DMS79 (cell line): ENCODE measurements at regions not wholly inside any gene's neighbourhood (a gene's known extent, or its start where the extent isn't known, plus 50 kb on each side); places are given as distances from the start of the nearest gene placed in this dataset.

Experiments used
- DNase-seq: peaks from one replicate; lab custom pipeline; 2025; lab: John Stamatoyannopoulos, UW

- no peak for DNase-seq
These were observed 265.5 kb upstream of the RGS18 start for GRCh38 chr1:191892716-191893115.

- DNase-seq, result no peak
These were observed 263.2 kb upstream of the RGS18 start for GRCh38 chr1:191895049-191895448.

- DNase-seq, result no peak
These were observed 262.7 kb upstream of the RGS18 start for GRCh38 chr1:191895462-191896058.

GRCh38 chr1:191897134-191897533 lies 261.1 kb upstream of the RGS18 start:
- DNase-seq, result no peak

- DNase-seq, result no peak
These were observed 256.6 kb upstream of the RGS18 start for GRCh38 chr1:191901651-191902050.

- DNase-seq, result no peak
These were observed 253.3 kb upstream of the RGS18 start for GRCh38 chr1:191904991-191905390.

GRCh38 chr1:191905781-191906180 lies 252.5 kb upstream of the RGS18 start:
- DNase-seq, result no peak

GRCh38 chr1:191907121-191907520 lies 251.1 kb upstream of the RGS18 start:
- no peak for DNase-seq

- no peak for DNase-seq
These were observed 248.0 kb upstream of the RGS18 start for GRCh38 chr1:191910245-191910644.

GRCh38 chr1:191912517-191912916 lies 245.7 kb upstream of the RGS18 start:
- no peak for DNase-seq

- DNase-seq, result no peak
These were observed 244.8 kb upstream of the RGS18 start for GRCh38 chr1:191913260-191913977.

GRCh38 chr1:191929383-191929782 lies 228.9 kb upstream of the RGS18 start:
- DNase-seq, result no peak

GRCh38 chr1:191943684-191944083 lies 214.6 kb upstream of the RGS18 start:
- DNase-seq, result no peak

- no peak for DNase-seq
These were observed 204.7 kb upstream of the RGS18 start for GRCh38 chr1:191953526-191953925.

GRCh38 chr1:191959856-191960255 lies 198.4 kb upstream of the RGS18 start:
- DNase-seq, result no peak

- no peak for DNase-seq
These were observed 195.0 kb upstream of the RGS18 start for GRCh38 chr1:191963286-191963685.

GRCh38 chr1:191963781-191964455 lies 194.3 kb upstream of the RGS18 start:
- DNase-seq, result no peak

GRCh38 chr1:191969290-191969689 lies 189.0 kb upstream of the RGS18 start:
- DNase-seq, result no peak

GRCh38 chr1:191970116-191970515 lies 188.1 kb upstream of the RGS18 start:
- DNase-seq, result no peak

GRCh38 chr1:191971447-191971846 lies 186.8 kb upstream of the RGS18 start:
- no peak for DNase-seq

GRCh38 chr1:191974004-191974403 lies 184.3 kb upstream of the RGS18 start:
- DNase-seq, result no peak

GRCh38 chr1:191977874-191978506 lies 180.3 kb upstream of the RGS18 start:
- DNase-seq, result no peak

GRCh38 chr1:191984856-191985255 lies 173.4 kb upstream of the RGS18 start:
- DNase-seq, result no peak
